D721Med (cell line): ENCODE measurements at regions not wholly inside any gene's neighbourhood (a gene's known extent, or its start where the extent isn't known, plus 50 kb on each side); places are given as distances from the start of the nearest gene placed in this dataset.

Experiments
- DNase-seq: peaks from one replicate; pipeline ENCODE4 v3.0.0; 2011; ENCODE audit warnings: low spot score; ENCODE audit not compliant: insufficient read length
- FAIRE-seq: peaks from 2 replicates; lab custom pipeline; 2011; peaks lifted over from hg19 to GRCh38; lab: Jason Lieb, UNC
- CTCF ChIP-seq: IDR thresholded peaks from 2 replicates; pipeline ENCODE4 v1.5.1; 2012; ENCODE audit warnings: mild to moderate bottlenecking, control low read depth; ENCODE audit not compliant: insufficient read depth; ENCODE audit errors: missing control alignments

- TF ChIP-seq CTCF: no peak
- DNase-seq (no peak), FAIRE-seq (no peak)
These were observed 906.1 kb upstream of the CDH9 start for GRCh38 chr5:27944471-27944870.

GRCh38 chr5:27938989-27939388 lies 900.6 kb upstream of the CDH9 start:
- FAIRE-seq (no peak), DNase-seq (no peak)
- TF ChIP-seq CTCF: no peak

GRCh38 chr5:27928060-27928459 lies 889.7 kb upstream of the CDH9 start:
- FAIRE-seq: no peak
- no peak for TF ChIP-seq CTCF
- no peak for DNase-seq

GRCh38 chr5:27911216-27911615 lies 872.8 kb upstream of the CDH9 start:
- no peak for DNase-seq
- FAIRE-seq: no peak
- TF ChIP-seq CTCF: no peak

- FAIRE-seq (no peak), DNase-seq (no peak)
- TF ChIP-seq CTCF: no peak
These were observed 870.0 kb upstream of the CDH9 start for GRCh38 chr5:27908341-27908740.

- TF ChIP-seq CTCF: no peak
- FAIRE-seq (no peak), DNase-seq (no peak)
These were observed 868.7 kb upstream of the CDH9 start for GRCh38 chr5:27906931-27907601.

- no peak for TF ChIP-seq CTCF
- DNase-seq: no peak
- FAIRE-seq: no peak
These were observed 868.1 kb upstream of the CDH9 start for GRCh38 chr5:27906481-27906880.
